ENCODE measurements at regions not wholly inside any gene's neighbourhood (a gene's known extent, or its start where the extent isn't known, plus 50 kb on each side); places are given as distances from the start of the nearest gene placed in this dataset.
"Not testable (repeated sequence)": the region's sequence is repeated elsewhere in the genome, so short reads cannot be mapped to it uniquely, and the experiment has no call there.

DNA sequence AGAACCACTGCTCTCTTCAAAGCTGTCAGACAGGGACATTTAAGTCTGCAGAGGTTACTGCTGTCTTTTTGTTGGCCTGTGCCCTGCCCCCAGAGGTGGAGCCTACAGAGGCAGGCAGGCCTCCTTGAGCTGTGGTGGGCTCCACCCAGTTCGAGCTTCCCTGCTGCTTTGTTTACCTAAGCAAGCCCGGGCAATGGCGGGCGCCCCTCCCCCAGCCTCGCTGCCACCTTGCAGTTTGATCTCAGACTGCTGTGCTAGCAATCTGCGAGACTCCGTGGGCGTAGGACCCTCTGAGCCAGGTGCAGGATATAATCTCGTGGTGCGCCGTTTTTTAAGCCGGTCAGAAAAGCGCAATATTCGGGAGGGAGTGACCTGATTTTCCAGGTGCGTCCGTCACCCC, 138.9 kb downstream of the KCNS3 start:
- TF ChIP-seq, protein P1, sequence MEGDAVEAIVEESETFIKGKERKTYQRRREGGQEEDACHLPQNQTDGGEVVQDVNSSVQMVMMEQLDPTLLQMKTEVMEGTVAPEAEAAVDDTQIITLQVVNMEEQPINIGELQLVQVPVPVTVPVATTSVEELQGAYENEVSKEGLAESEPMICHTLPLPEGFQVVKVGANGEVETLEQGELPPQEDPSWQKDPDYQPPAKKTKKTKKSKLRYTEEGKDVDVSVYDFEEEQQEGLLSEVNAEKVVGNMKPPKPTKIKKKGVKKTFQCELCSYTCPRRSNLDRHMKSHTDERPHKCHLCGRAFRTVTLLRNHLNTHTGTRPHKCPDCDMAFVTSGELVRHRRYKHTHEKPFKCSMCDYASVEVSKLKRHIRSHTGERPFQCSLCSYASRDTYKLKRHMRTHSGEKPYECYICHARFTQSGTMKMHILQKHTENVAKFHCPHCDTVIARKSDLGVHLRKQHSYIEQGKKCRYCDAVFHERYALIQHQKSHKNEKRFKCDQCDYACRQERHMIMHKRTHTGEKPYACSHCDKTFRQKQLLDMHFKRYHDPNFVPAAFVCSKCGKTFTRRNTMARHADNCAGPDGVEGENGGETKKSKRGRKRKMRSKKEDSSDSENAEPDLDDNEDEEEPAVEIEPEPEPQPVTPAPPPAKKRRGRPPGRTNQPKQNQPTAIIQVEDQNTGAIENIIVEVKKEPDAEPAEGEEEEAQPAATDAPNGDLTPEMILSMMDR (IDR thresholded peaks at IDR 0.05), result not testable (repeated sequence)
- not testable (repeated sequence) for TF ChIP-seq POLR2A (IDR thresholded peaks at IDR 0.05)
